MM.1S (cell line): ENCODE measurements at regions not wholly inside any gene's neighbourhood (a gene's known extent, or its start where the extent isn't known, plus 50 kb on each side); places are given as distances from the start of the nearest gene placed in this dataset.

Experiments
- CTCF ChIP-seq: fragments of 300-600 bp; sonication (generic); IDR thresholded peaks from 2 replicates; pipeline ENCODE4 v1.5.1; 2016; ENCODE audit warnings: antibody characterized with exemption, low read length, mixed read lengths
- EZH2phosphoT487 ChIP-seq: fragments of 300-600 bp; sonication (generic); IDR thresholded peaks from 2 replicates; pipeline ENCODE4 v1.6.1; 2018; ENCODE audit warnings: antibody characterized with exemption, low read length

DNA sequence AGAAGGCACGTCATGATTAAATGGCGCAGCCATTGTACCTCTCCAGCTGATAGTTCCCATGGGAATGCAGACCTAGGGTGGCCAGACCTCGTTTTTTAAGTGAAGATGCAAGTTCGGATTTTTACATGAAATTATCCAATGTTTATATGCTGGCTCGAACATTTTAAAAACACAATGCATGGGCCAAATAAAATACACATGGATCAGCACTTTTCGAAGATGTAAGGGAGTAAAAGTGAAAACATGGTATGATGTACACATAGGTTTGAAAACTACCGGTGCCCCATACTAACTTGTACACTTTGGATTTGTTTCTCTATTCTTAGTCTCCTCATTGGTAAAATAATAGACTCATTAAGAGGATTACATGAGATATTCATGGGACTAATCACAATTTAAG, 412.5 kb upstream of the CCNG1 start:
- TF ChIP-seq CTCF (no peak), EZH2phosphoT487 (no peak)
